ENCODE measurements at regions not wholly inside any gene's neighbourhood (a gene's known extent, or its start where the extent isn't known, plus 50 kb on each side); places are given as distances from the start of the nearest gene placed in this dataset.
"Not testable (repeated sequence)": the region's sequence is repeated elsewhere in the genome, so short reads cannot be mapped to it uniquely, and the experiment has no call there.

DNA sequence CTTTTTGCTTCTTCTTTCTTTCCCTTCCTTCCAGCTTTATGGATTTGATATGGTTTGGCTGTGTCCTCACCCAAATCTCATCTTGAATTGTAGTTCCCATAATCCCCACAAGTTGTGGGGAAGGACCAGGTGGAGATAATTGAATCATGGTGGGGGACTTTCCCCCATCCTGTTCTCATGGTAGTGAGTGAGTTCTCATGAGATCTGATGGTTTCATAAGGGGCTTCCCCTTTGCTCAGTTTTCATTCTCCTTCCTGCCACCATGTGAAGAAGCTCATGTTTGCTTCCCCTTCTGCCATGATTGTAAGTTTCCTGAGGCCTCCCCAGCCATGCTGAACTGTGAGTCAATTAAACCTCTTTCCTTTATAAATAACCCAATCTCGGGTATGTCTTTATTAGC, 178.3 kb upstream of the GLRA1 start:
- TF ChIP-seq, protein P1, sequence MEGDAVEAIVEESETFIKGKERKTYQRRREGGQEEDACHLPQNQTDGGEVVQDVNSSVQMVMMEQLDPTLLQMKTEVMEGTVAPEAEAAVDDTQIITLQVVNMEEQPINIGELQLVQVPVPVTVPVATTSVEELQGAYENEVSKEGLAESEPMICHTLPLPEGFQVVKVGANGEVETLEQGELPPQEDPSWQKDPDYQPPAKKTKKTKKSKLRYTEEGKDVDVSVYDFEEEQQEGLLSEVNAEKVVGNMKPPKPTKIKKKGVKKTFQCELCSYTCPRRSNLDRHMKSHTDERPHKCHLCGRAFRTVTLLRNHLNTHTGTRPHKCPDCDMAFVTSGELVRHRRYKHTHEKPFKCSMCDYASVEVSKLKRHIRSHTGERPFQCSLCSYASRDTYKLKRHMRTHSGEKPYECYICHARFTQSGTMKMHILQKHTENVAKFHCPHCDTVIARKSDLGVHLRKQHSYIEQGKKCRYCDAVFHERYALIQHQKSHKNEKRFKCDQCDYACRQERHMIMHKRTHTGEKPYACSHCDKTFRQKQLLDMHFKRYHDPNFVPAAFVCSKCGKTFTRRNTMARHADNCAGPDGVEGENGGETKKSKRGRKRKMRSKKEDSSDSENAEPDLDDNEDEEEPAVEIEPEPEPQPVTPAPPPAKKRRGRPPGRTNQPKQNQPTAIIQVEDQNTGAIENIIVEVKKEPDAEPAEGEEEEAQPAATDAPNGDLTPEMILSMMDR (IDR thresholded peaks at IDR 0.05), result not testable (repeated sequence)
- not testable (repeated sequence) for TF ChIP-seq POLR2AphosphoS5 (IDR thresholded peaks at IDR 0.05); POLR2A (IDR thresholded peaks at IDR 0.05); EP300 (IDR thresholded peaks at IDR 0.05; ENCODE audit: low read depth)
